Liver (tissue), 7 donors: ENCODE measurements at regions not wholly inside any gene's neighbourhood (a gene's known extent, or its start where the extent isn't known, plus 50 kb on each side); places are given as distances from the start of the nearest gene placed in this dataset.

ENCODE experiments used
- DNase-seq: peaks from one replicate; pipeline ENCODE4 v3.0.0-alpha.2; 2017; ENCODE audit warnings: low spot score
- H3K27ac ChIP-seq, 2 donors: one replicate each; pipeline ENCODE4 v1.7.0; 2013; ENCODE audit warnings: inconsistent platforms in 2 of 2, low read length in 2 of 2, control low read depth in 1 of 2, low read depth in 1 of 2, mild to moderate bottlenecking in 1 of 2
- H3K27me3 ChIP-seq, 4 donors: one replicate each; pipeline versions ENCODE4 v1.6.1 to v1.7.0; 2013; ENCODE audit warnings: low read length in 3 of 4, inconsistent platforms in 1 of 4, mild to moderate bottlenecking in 1 of 4, moderate library complexity in 1 of 4; ENCODE audit not compliant: control insufficient read depth in 4 of 4, insufficient read depth in 4 of 4
- H3K36me3 ChIP-seq, 4 donors: one replicate each; pipeline versions ENCODE4 v1.6.1 to v1.7.0; 2013; ENCODE audit warnings: low read length in 3 of 4, mild to moderate bottlenecking in 3 of 4, low read depth in 1 of 4, moderate library complexity in 1 of 4; ENCODE audit not compliant: control insufficient read depth in 4 of 4, insufficient read depth in 3 of 4
- H3K4me1 ChIP-seq, 4 donors: one replicate each; pipeline versions ENCODE4 v1.6.1 to v1.7.0; 2013; ENCODE audit warnings: low read length in 3 of 4, mild to moderate bottlenecking in 3 of 4, moderate library complexity in 1 of 4; ENCODE audit not compliant: control insufficient read depth in 4 of 4, insufficient read depth in 4 of 4
- H3K4me3 ChIP-seq, 3 donors: one replicate each; pipeline versions ENCODE4 v1.6.1 to v1.7.0; 2013; ENCODE audit warnings: low read length in 3 of 3, control low read depth in 1 of 3, low read depth in 1 of 3, mild to moderate bottlenecking in 1 of 3
- H3K9ac ChIP-seq, 2 donors: one replicate each; pipeline ENCODE4 v1.7.0; 2013; ENCODE audit warnings: low read length in 2 of 2, mild to moderate bottlenecking in 2 of 2, moderate library complexity in 2 of 2, control low read depth in 1 of 2, low read depth in 1 of 2
- H3K9me3 ChIP-seq, 4 donors: one replicate each; pipeline versions ENCODE4 v1.6.1 to v1.7.0; 2013; ENCODE audit warnings: low read length in 3 of 4; ENCODE audit not compliant: control insufficient read depth in 4 of 4
- EGR1 ChIP-seq, 2 donors: IDR thresholded peaks; 2 replicates each; pipeline ENCODE4 v1.6.1; 2016 to 2018; ENCODE audit warnings: antibody characterized with exemption in 2 of 2, low read depth in 2 of 2
- FOXA1 ChIP-seq: IDR thresholded peaks from 2 replicates; pipeline ENCODE4 v1.6.1; 2016; ENCODE audit warnings: antibody characterized with exemption
- FOXA2 ChIP-seq: IDR thresholded peaks from 2 replicates; pipeline ENCODE4 v1.6.1; 2016; ENCODE audit warnings: antibody characterized with exemption
- GABPA ChIP-seq, 2 donors: IDR thresholded peaks in 1 of 2; conservative IDR thresholded peaks in 1 of 2; 2 replicates each; pipeline ENCODE4 v1.6.1; 2016; ENCODE audit warnings: antibody characterized with exemption in 2 of 2, mild to moderate bottlenecking in 1 of 2, moderate library complexity in 1 of 2
- HNF4A ChIP-seq, 2 donors: conservative IDR thresholded peaks; 2 replicates each; pipeline ENCODE4 v1.6.1; 2016; ENCODE audit warnings: antibody characterized with exemption in 2 of 2, mild to moderate bottlenecking in 2 of 2
- HNF4G ChIP-seq: IDR thresholded peaks from 2 replicates; pipeline ENCODE4 v1.6.1; 2016; ENCODE audit warnings: antibody characterized with exemption
- JUND ChIP-seq, 2 donors: IDR thresholded peaks; 2 replicates each; pipeline ENCODE4 v1.6.1; 2016; ENCODE audit warnings: antibody characterized with exemption in 2 of 2
- NR2F2 ChIP-seq: IDR thresholded peaks from 2 replicates; pipeline ENCODE4 v1.6.1; 2016; ENCODE audit warnings: antibody characterized with exemption
- RAD21 ChIP-seq, 2 donors: IDR thresholded peaks; 2 replicates each; pipeline ENCODE4 v1.6.1; 2016; ENCODE audit warnings: antibody characterized with exemption in 2 of 2, mild to moderate bottlenecking in 2 of 2
- RXRA ChIP-seq, 2 donors: IDR thresholded peaks; 2 replicates each; pipeline ENCODE4 v1.6.1; 2017 to 2018; ENCODE audit warnings: antibody characterized with exemption in 2 of 2, mild to moderate bottlenecking in 1 of 2
- SP1 ChIP-seq: IDR thresholded peaks from 2 replicates; pipeline ENCODE4 v1.6.1; 2018; ENCODE audit warnings: antibody characterized with exemption, mild to moderate bottlenecking
- TAF1 ChIP-seq: conservative IDR thresholded peaks from 2 replicates; pipeline ENCODE4 v1.6.1; 2016; ENCODE audit warnings: antibody characterized with exemption, mild to moderate bottlenecking
- YY1 ChIP-seq: IDR thresholded peaks from 2 replicates; pipeline ENCODE4 v1.6.1; 2016; ENCODE audit warnings: antibody characterized with exemption, mild to moderate bottlenecking
- TF ChIP-seq, protein P1 (sequence below): IDR thresholded peaks from 2 replicates; pipeline ENCODE4 v1.6.1; 2016; ENCODE audit warnings: antibody characterized with exemption
- TF ChIP-seq, protein P2 (sequence below): IDR thresholded peaks from 2 replicates; pipeline ENCODE4 v1.6.1; 2016; ENCODE audit warnings: antibody characterized with exemption, mild to moderate bottlenecking
- TF ChIP-seq, protein P3 (sequence below): IDR thresholded peaks from 2 replicates; pipeline ENCODE4 v1.6.1; 2016; ENCODE audit warnings: antibody characterized with exemption
- TF ChIP-seq, protein P4 (sequence below): IDR thresholded peaks from 2 replicates; pipeline ENCODE4 v1.6.1; 2016; ENCODE audit warnings: antibody characterized with exemption
- TF ChIP-seq, protein P5 (sequence below): fragments of 150-350 bp; IDR thresholded peaks from 2 replicates; pipeline ENCODE4 v1.5.1; 2017; ENCODE audit warnings: improper control_type of control experiment, low read depth, low read length; ENCODE audit not compliant: missing input control
- donor health status: healthy.
- donor health status: healthy.
- donor health status: healthy.
- donor health status: healthy.

DNA sequence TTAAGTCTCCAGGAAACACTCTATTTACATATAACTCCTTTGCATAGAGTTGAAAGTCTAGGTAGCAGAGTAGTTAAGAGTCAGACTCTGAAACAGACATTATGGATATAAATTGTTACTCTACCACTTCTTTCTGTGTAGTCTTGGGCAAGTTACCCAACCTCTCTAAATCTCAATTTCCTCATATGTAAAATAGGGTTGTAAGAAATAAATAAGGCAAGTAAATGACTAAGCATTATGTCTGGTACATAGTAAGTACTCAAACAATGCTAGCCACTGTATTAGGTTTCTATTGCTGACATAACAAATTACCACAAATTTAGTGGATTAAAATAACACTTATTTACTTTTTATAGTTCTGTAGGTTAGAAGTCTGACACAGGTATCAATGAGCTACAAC, 394.1 kb downstream of the PRDM5 start:
- TF ChIP-seq FOXA2 (no peak), RAD21 (IDR thresholded peaks at IDR 0.05) (no peak), GABPA (IDR thresholded peaks at IDR 0.05 in 1 of 2, conservative IDR thresholded peaks at IDR 0.05 in 1 of 2) (no peak), YY1 (no peak), HNF4A (conservative IDR thresholded peaks at IDR 0.05) (no peak), FOXA1 (no peak), TAF1 (no peak), HNF4G (no peak), RXRA (IDR thresholded peaks at IDR 0.05) (no peak), NR2F2 (no peak), EGR1 (IDR thresholded peaks at IDR 0.05; ENCODE audit: low read depth in 2 of 2) (no peak), SP1 (no peak), JUND (IDR thresholded peaks at IDR 0.05) (no peak)
- TF ChIP-seq, protein P1, sequence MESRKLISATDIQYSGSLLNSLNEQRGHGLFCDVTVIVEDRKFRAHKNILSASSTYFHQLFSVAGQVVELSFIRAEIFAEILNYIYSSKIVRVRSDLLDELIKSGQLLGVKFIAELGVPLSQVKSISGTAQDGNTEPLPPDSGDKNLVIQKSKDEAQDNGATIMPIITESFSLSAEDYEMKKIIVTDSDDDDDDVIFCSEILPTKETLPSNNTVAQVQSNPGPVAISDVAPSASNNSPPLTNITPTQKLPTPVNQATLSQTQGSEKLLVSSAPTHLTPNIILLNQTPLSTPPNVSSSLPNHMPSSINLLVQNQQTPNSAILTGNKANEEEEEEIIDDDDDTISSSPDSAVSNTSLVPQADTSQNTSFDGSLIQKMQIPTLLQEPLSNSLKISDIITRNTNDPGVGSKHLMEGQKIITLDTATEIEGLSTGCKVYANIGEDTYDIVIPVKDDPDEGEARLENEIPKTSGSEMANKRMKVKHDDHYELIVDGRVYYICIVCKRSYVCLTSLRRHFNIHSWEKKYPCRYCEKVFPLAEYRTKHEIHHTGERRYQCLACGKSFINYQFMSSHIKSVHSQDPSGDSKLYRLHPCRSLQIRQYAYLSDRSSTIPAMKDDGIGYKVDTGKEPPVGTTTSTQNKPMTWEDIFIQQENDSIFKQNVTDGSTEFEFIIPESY: no peak
- TF ChIP-seq, protein P2, sequence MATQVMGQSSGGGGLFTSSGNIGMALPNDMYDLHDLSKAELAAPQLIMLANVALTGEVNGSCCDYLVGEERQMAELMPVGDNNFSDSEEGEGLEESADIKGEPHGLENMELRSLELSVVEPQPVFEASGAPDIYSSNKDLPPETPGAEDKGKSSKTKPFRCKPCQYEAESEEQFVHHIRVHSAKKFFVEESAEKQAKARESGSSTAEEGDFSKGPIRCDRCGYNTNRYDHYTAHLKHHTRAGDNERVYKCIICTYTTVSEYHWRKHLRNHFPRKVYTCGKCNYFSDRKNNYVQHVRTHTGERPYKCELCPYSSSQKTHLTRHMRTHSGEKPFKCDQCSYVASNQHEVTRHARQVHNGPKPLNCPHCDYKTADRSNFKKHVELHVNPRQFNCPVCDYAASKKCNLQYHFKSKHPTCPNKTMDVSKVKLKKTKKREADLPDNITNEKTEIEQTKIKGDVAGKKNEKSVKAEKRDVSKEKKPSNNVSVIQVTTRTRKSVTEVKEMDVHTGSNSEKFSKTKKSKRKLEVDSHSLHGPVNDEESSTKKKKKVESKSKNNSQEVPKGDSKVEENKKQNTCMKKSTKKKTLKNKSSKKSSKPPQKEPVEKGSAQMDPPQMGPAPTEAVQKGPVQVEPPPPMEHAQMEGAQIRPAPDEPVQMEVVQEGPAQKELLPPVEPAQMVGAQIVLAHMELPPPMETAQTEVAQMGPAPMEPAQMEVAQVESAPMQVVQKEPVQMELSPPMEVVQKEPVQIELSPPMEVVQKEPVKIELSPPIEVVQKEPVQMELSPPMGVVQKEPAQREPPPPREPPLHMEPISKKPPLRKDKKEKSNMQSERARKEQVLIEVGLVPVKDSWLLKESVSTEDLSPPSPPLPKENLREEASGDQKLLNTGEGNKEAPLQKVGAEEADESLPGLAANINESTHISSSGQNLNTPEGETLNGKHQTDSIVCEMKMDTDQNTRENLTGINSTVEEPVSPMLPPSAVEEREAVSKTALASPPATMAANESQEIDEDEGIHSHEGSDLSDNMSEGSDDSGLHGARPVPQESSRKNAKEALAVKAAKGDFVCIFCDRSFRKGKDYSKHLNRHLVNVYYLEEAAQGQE: no peak
- TF ChIP-seq, protein P3, sequence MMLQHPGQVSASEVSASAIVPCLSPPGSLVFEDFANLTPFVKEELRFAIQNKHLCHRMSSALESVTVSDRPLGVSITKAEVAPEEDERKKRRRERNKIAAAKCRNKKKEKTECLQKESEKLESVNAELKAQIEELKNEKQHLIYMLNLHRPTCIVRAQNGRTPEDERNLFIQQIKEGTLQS: no peak
- TF ChIP-seq, protein P4, sequence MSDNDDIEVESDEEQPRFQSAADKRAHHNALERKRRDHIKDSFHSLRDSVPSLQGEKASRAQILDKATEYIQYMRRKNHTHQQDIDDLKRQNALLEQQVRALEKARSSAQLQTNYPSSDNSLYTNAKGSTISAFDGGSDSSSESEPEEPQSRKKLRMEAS: no peak
- TF ChIP-seq, protein P5, sequence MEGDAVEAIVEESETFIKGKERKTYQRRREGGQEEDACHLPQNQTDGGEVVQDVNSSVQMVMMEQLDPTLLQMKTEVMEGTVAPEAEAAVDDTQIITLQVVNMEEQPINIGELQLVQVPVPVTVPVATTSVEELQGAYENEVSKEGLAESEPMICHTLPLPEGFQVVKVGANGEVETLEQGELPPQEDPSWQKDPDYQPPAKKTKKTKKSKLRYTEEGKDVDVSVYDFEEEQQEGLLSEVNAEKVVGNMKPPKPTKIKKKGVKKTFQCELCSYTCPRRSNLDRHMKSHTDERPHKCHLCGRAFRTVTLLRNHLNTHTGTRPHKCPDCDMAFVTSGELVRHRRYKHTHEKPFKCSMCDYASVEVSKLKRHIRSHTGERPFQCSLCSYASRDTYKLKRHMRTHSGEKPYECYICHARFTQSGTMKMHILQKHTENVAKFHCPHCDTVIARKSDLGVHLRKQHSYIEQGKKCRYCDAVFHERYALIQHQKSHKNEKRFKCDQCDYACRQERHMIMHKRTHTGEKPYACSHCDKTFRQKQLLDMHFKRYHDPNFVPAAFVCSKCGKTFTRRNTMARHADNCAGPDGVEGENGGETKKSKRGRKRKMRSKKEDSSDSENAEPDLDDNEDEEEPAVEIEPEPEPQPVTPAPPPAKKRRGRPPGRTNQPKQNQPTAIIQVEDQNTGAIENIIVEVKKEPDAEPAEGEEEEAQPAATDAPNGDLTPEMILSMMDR: no peak
- no peaks in the 10 kb centered on the region for H3K27me3 ChIP-seq
- no peak overlapping the region for H3K27ac ChIP-seq
- H3K4me1 ChIP-seq: no peaks in the 10 kb centered on the region
- DNase-seq: no peak
- no peaks in the 10 kb centered on the region for H3K9me3 ChIP-seq
- no peak overlapping the region for H3K4me3 ChIP-seq
- no peak overlapping the region for H3K9ac ChIP-seq
- H3K36me3 ChIP-seq: no peaks in the 10 kb centered on the region

DNA sequence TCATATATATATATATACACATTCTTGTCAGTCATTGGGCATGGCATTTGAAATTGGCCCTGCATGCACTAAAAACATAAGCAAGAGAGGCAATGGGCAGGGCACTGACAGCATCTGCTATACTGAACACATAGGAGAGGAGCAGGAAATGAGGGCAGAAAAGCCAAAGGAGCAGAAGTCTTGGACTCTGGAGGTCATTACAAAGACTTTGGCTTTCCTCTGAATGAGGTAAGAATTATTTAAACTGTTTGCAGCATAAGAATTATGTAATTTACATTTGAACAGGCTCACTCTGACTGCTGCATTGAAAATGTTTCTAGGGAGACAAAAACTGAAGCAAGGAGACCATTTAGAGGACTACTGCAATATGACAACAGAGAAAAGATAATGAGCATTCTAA, 396.5 kb downstream of the PRDM5 start:
- Histone ChIP-seq H3K27me3 (no peaks in the 10 kb centered on the region), H3K4me1 (no peaks in the 10 kb centered on the region), H3K27ac (no peak overlapping the region), H3K36me3 (no peaks in the 10 kb centered on the region), H3K9me3 (no peaks in the 10 kb centered on the region), H3K4me3 (no peak overlapping the region), H3K9ac (no peak overlapping the region)
- no peak for DNase-seq
- TF ChIP-seq RXRA (IDR thresholded peaks at IDR 0.05): no peak
- TF ChIP-seq HNF4A (conservative IDR thresholded peaks at IDR 0.05): no peak
- TF ChIP-seq, protein P1: no peak
- TF ChIP-seq YY1: no peak
- TF ChIP-seq RAD21 (IDR thresholded peaks at IDR 0.05): no peak
- TF ChIP-seq GABPA (IDR thresholded peaks at IDR 0.05 in 1 of 2, conservative IDR thresholded peaks at IDR 0.05 in 1 of 2): no peak
- no peak for TF ChIP-seq FOXA1
- TF ChIP-seq EGR1 (IDR thresholded peaks at IDR 0.05; ENCODE audit: low read depth in 2 of 2): no peak
- TF ChIP-seq, protein P2: no peak
